ENCODE measurements at regions not wholly inside any gene's neighbourhood (a gene's known extent, or its start where the extent isn't known, plus 50 kb on each side); places are given as distances from the start of the nearest gene placed in this dataset.

- TF ChIP-seq CTCF (IDR thresholded peaks at IDR 0.05) (no peak), POLR2AphosphoS5 (IDR thresholded peaks at IDR 0.05; ENCODE audit: low read depth, low read length) (no peak), REST (IDR thresholded peaks at IDR 0.05; ENCODE audit: insufficient read depth in 1 of 2, low read depth in 2 of 2, low read length in 1 of 2) (no peak)
Observed at GRCh38 chr13:38147050-38147449, 202.6 kb upstream of the UFM1 start.
